GM23338 (cell line): ENCODE measurements at regions not wholly inside any gene's neighbourhood (a gene's known extent, or its start where the extent isn't known, plus 50 kb on each side); places are given as distances from the start of the nearest gene placed in this dataset.

Experiments used
- ATAC-seq: fragments of 200-7000 bp; cut with Tn5 transposase; 3 replicates; pipeline ENCODE4 v1.9.1; 2020
- DNase-seq: peaks from one replicate; pipeline ENCODE4 v3.0.0-alpha.2; 2015; ENCODE audit warnings: low spot score
- H2AFZ ChIP-seq: fragments of 200-600 bp; sonication (generic); 2 replicates; pipeline ENCODE4 v1.8.0; 2016; ENCODE audit warnings: antibody characterized with exemption, mild to moderate bottlenecking, moderate library complexity
- H3F3A ChIP-seq: fragments of 200-600 bp; sonication (generic); replicated peaks from 2 replicates; pipeline ENCODE4 v1.8.0; 2017; ENCODE audit warnings: antibody characterized with exemption, mixed run types, low read depth
- H3K27ac ChIP-seq: fragments of 200-600 bp; sonication (generic); 2 replicates; pipeline ENCODE4 v1.6.1; 2016; ENCODE audit warnings: low read depth
- H3K27me3 ChIP-seq: fragments of 200-600 bp; sonication (generic); 2 replicates; pipeline ENCODE4 v1.8.0; 2016; ENCODE audit warnings: mild to moderate bottlenecking, mixed run types, moderate library complexity; ENCODE audit not compliant: insufficient read depth
- H3K36me3 ChIP-seq: fragments of 200-600 bp; sonication (generic); 2 replicates; pipeline ENCODE4 v1.8.0; 2016; ENCODE audit warnings: mild to moderate bottlenecking; ENCODE audit not compliant: insufficient read depth
- H3K4me1 ChIP-seq: fragments of 200-600 bp; sonication (generic); 2 replicates; pipeline ENCODE4 v1.8.0; 2016; ENCODE audit warnings: mild to moderate bottlenecking, moderate library complexity; ENCODE audit not compliant: insufficient read depth
- H3K4me2 ChIP-seq: fragments of 200-600 bp; sonication (generic); 2 replicates; pipeline ENCODE4 v1.7.1; 2017; ENCODE audit warnings: mixed run types
- H3K4me3 ChIP-seq: fragments of 200-600 bp; sonication (generic); 2 replicates; pipeline ENCODE4 v1.6.1; 2016; ENCODE audit warnings: mixed run types
- H3K79me2 ChIP-seq: fragments of 200-600 bp; sonication (generic); replicated peaks from 2 replicates; pipeline ENCODE4 v1.8.0; 2017; ENCODE audit warnings: mild to moderate bottlenecking; ENCODE audit not compliant: insufficient read depth
- H3K9me2 ChIP-seq: fragments of 200-600 bp; sonication (generic); 2 replicates; pipeline ENCODE4 v1.8.0; 2017; ENCODE audit not compliant: insufficient read depth
- H4K20me1 ChIP-seq: fragments of 200-600 bp; sonication (generic); replicated peaks from 2 replicates; pipeline ENCODE4 v1.8.0; 2017; ENCODE audit warnings: mild to moderate bottlenecking; ENCODE audit not compliant: insufficient read depth
- H3K27ac Mint-ChIP-seq: 2 replicates; pipeline ENCODE4 v1.8.0; 2020; ENCODE audit warnings: inconsistent platforms, mild to moderate bottlenecking, moderate library complexity, mixed read lengths
- H3K27me3 Mint-ChIP-seq: 3 replicates; pipeline ENCODE4 v1.8.0; 2022; ENCODE audit warnings: low read depth, mild to moderate bottlenecking, moderate library complexity, mixed read lengths, inconsistent platforms; ENCODE audit not compliant: insufficient read depth, poor library complexity
- H3K36me3 Mint-ChIP-seq: 3 replicates; pipeline ENCODE4 v1.8.0; 2021; ENCODE audit warnings: low read depth, mild to moderate bottlenecking, inconsistent platforms, moderate library complexity, mixed read lengths
- H3K4me1 Mint-ChIP-seq: 3 replicates; pipeline ENCODE4 v1.8.0; 2020; ENCODE audit warnings: mild to moderate bottlenecking, inconsistent platforms, mixed read lengths
- H3K4me3 Mint-ChIP-seq: 3 replicates; pipeline ENCODE4 v1.8.0; 2021; ENCODE audit warnings: moderate library complexity, mild to moderate bottlenecking, inconsistent platforms, mixed read lengths
- H3K9me3 Mint-ChIP-seq: 3 replicates; pipeline ENCODE4 v1.8.0; 2020; ENCODE audit warnings: moderate library complexity, mild to moderate bottlenecking, inconsistent platforms, mixed read lengths
- CREB1 ChIP-seq: fragments of 250-450 bp; sonication (Bioruptor Pico); IDR thresholded peaks from 2 replicates; pipeline ENCODE4 v1.5.0; 2020; ENCODE audit warnings: low read depth, mild to moderate bottlenecking, moderate library complexity
- EZH2phosphoT487 ChIP-seq: fragments of 200-600 bp; sonication (generic); IDR thresholded peaks from one replicate; pipeline ENCODE4 v1.8.1; 2018; ENCODE audit warnings: antibody characterized with exemption; ENCODE audit not compliant: unreplicated experiment
- JUNB ChIP-seq: IDR thresholded peaks from one replicate; pipeline ENCODE4 v1.6.1; 2016; ENCODE audit warnings: antibody characterized with exemption; ENCODE audit not compliant: unreplicated experiment
- POLR2AphosphoS5 ChIP-seq: IDR thresholded peaks from 2 replicates; pipeline ENCODE4 v1.6.1; 2016; ENCODE audit warnings: antibody characterized with exemption, low read depth
- ZNF114 ChIP-seq: fragments of 250-450 bp; sonication (Bioruptor Pico); IDR thresholded peaks from 2 replicates; pipeline ENCODE4 v1.5.0; 2020; ENCODE audit warnings: mild to moderate bottlenecking, moderate library complexity
- TF ChIP-seq, protein P1 (sequence below), 2 experiments: fragments of 200-600 bp in 1 of 2; sonication (generic) in 1 of 2; conservative IDR thresholded peaks; 2 replicates each; pipeline versions ENCODE4 v1.5.1 to v1.6.1; 2016 to 2017; ENCODE audit warnings: antibody characterized with exemption in 2 of 2, low read depth in 2 of 2, mild to moderate bottlenecking in 2 of 2, moderate library complexity in 1 of 2
- TF ChIP-seq, protein P2 (sequence below): IDR thresholded peaks from 2 replicates; pipeline ENCODE4 v1.6.1; 2016; ENCODE audit warnings: antibody characterized with exemption
- TF ChIP-seq, protein P3 (sequence below): fragments of 250-450 bp; sonication (Bioruptor Pico); IDR thresholded peaks from 2 replicates; pipeline ENCODE4 v1.5.0; 2020; ENCODE audit warnings: mild to moderate bottlenecking, moderate library complexity
- TF ChIP-seq, protein P4 (sequence below): IDR thresholded peaks from one replicate; pipeline ENCODE4 v1.6.1; 2018; ENCODE audit warnings: antibody characterized with exemption; ENCODE audit not compliant: unreplicated experiment

DNA sequence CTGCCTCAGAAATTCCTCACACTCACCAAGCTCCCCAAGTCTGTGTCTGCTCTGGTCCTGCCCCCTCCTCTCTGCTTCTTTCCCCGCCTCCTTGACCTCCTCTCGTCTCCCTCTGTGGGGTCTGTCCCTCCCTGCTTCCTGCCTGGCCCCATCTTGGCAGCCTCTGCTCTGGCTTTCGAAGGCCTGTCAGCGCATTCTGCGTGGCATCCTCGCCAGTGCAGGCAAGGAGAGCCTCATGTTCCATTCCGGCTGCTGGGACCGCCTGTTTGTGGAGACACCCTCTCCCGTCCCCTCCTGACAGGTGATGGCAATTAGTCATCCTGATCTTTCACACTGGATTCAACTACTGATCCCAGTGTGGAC is 51.7 kb upstream of the COL13A1 start:
- H3F3A ChIP-seq, result no peaks in the 10 kb centered on the region
- no peak overlapping the region for H3K27ac ChIP-seq
- no peaks in the 10 kb centered on the region; the same call in 1 of the 2 replicates for H3K9me2 ChIP-seq
- TF ChIP-seq EZH2phosphoT487 (no peak), POLR2AphosphoS5 (no peak), JUNB (no peak), ZNF114 (CRISPR knock-in tag) (no peak), CREB1 (no peak)
- TF ChIP-seq, protein P1, sequence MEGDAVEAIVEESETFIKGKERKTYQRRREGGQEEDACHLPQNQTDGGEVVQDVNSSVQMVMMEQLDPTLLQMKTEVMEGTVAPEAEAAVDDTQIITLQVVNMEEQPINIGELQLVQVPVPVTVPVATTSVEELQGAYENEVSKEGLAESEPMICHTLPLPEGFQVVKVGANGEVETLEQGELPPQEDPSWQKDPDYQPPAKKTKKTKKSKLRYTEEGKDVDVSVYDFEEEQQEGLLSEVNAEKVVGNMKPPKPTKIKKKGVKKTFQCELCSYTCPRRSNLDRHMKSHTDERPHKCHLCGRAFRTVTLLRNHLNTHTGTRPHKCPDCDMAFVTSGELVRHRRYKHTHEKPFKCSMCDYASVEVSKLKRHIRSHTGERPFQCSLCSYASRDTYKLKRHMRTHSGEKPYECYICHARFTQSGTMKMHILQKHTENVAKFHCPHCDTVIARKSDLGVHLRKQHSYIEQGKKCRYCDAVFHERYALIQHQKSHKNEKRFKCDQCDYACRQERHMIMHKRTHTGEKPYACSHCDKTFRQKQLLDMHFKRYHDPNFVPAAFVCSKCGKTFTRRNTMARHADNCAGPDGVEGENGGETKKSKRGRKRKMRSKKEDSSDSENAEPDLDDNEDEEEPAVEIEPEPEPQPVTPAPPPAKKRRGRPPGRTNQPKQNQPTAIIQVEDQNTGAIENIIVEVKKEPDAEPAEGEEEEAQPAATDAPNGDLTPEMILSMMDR (conservative IDR thresholded peaks at IDR 0.05; ENCODE audit: low read depth in 2 of 2), result no peak
- TF ChIP-seq, protein P2, sequence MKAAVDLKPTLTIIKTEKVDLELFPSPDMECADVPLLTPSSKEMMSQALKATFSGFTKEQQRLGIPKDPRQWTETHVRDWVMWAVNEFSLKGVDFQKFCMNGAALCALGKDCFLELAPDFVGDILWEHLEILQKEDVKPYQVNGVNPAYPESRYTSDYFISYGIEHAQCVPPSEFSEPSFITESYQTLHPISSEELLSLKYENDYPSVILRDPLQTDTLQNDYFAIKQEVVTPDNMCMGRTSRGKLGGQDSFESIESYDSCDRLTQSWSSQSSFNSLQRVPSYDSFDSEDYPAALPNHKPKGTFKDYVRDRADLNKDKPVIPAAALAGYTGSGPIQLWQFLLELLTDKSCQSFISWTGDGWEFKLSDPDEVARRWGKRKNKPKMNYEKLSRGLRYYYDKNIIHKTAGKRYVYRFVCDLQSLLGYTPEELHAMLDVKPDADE, result no peak
- TF ChIP-seq, protein P3, sequence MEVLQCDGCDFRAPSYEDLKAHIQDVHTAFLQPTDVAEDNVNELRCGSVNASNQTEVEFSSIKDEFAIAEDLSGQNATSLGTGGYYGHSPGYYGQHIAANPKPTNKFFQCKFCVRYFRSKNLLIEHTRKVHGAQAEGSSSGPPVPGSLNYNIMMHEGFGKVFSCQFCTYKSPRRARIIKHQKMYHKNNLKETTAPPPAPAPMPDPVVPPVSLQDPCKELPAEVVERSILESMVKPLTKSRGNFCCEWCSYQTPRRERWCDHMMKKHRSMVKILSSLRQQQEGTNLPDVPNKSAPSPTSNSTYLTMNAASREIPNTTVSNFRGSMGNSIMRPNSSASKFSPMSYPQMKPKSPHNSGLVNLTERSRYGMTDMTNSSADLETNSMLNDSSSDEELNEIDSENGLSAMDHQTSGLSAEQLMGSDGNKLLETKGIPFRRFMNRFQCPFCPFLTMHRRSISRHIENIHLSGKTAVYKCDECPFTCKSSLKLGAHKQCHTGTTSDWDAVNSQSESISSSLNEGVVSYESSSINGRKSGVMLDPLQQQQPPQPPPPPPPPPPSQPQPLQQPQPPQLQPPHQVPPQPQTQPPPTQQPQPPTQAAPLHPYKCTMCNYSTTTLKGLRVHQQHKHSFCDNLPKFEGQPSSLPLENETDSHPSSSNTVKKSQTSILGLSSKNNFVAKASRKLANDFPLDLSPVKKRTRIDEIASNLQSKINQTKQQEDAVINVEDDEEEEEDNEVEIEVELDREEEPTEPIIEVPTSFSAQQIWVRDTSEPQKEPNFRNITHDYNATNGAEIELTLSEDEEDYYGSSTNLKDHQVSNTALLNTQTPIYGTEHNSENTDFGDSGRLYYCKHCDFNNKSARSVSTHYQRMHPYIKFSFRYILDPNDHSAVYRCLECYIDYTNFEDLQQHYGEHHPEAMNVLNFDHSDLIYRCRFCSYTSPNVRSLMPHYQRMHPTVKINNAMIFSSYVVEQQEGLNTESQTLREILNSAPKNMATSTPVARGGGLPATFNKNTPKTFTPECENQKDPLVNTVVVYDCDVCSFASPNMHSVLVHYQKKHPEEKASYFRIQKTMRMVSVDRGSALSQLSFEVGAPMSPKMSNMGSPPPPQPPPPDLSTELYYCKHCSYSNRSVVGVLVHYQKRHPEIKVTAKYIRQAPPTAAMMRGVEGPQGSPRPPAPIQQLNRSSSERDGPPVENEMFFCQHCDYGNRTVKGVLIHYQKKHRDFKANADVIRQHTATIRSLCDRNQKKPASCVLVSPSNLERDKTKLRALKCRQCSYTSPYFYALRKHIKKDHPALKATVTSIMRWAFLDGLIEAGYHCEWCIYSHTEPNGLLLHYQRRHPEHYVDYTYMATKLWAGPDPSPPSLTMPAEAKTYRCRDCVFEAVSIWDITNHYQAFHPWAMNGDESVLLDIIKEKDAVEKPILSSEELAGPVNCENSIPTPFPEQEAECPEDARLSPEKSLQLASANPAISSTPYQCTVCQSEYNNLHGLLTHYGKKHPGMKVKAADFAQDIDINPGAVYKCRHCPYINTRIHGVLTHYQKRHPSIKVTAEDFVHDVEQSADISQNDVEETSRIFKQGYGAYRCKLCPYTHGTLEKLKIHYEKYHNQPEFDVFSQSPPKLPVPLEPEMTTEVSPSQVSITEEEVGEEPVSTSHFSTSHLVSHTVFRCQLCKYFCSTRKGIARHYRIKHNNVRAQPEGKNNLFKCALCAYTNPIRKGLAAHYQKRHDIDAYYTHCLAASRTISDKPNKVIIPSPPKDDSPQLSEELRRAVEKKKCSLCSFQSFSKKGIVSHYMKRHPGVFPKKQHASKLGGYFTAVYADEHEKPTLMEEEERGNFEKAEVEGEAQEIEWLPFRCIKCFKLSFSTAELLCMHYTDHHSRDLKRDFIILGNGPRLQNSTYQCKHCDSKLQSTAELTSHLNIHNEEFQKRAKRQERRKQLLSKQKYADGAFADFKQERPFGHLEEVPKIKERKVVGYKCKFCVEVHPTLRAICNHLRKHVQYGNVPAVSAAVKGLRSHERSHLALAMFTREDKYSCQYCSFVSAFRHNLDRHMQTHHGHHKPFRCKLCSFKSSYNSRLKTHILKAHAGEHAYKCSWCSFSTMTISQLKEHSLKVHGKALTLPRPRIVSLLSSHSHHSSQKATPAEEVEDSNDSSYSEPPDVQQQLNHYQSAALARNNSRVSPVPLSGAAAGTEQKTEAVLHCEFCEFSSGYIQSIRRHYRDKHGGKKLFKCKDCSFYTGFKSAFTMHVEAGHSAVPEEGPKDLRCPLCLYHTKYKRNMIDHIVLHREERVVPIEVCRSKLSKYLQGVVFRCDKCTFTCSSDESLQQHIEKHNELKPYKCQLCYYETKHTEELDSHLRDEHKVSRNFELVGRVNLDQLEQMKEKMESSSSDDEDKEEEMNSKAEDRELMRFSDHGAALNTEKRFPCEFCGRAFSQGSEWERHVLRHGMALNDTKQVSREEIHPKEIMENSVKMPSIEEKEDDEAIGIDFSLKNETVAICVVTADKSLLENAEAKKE (CRISPR knock-in tag), result no peak
- TF ChIP-seq, protein P4, sequence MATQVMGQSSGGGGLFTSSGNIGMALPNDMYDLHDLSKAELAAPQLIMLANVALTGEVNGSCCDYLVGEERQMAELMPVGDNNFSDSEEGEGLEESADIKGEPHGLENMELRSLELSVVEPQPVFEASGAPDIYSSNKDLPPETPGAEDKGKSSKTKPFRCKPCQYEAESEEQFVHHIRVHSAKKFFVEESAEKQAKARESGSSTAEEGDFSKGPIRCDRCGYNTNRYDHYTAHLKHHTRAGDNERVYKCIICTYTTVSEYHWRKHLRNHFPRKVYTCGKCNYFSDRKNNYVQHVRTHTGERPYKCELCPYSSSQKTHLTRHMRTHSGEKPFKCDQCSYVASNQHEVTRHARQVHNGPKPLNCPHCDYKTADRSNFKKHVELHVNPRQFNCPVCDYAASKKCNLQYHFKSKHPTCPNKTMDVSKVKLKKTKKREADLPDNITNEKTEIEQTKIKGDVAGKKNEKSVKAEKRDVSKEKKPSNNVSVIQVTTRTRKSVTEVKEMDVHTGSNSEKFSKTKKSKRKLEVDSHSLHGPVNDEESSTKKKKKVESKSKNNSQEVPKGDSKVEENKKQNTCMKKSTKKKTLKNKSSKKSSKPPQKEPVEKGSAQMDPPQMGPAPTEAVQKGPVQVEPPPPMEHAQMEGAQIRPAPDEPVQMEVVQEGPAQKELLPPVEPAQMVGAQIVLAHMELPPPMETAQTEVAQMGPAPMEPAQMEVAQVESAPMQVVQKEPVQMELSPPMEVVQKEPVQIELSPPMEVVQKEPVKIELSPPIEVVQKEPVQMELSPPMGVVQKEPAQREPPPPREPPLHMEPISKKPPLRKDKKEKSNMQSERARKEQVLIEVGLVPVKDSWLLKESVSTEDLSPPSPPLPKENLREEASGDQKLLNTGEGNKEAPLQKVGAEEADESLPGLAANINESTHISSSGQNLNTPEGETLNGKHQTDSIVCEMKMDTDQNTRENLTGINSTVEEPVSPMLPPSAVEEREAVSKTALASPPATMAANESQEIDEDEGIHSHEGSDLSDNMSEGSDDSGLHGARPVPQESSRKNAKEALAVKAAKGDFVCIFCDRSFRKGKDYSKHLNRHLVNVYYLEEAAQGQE, result no peak
- Mint-ChIP-seq H3K9me3 (no peaks in the 10 kb centered on the region), H3K27ac (no peak overlapping the region), H3K4me3 (no peak overlapping the region), H3K36me3 (no peaks in the 10 kb centered on the region), H3K4me1 (peaks cover 12% of the 10 kb centered on the region), H3K27me3 (peaks cover 14% of the 10 kb centered on the region)
- no peaks in the 10 kb centered on the region for H3K4me1 ChIP-seq
- no peaks in the 10 kb centered on the region for H3K36me3 ChIP-seq
- no peaks in the 10 kb centered on the region for H3K27me3 ChIP-seq
- no peaks in the 10 kb centered on the region for H3K79me2 ChIP-seq
- H4K20me1 ChIP-seq, result no peaks in the 10 kb centered on the region
- H3K4me3 ChIP-seq, result no peak overlapping the region
- H2AFZ ChIP-seq, result peak overlapping the region; percentile 66; the same call in 1 of the 2 replicates
- ATAC-seq (no peak), DNase-seq (no peak)
- H3K4me2 ChIP-seq, result no peak overlapping the region
